ENCODE measurements at regions not wholly inside any gene's neighbourhood (a gene's known extent, or its start where the extent isn't known, plus 50 kb on each side); places are given as distances from the start of the nearest gene placed in this dataset.
"Not testable (repeated sequence)": the region's sequence is repeated elsewhere in the genome, so short reads cannot be mapped to it uniquely, and the experiment has no call there.

DNA sequence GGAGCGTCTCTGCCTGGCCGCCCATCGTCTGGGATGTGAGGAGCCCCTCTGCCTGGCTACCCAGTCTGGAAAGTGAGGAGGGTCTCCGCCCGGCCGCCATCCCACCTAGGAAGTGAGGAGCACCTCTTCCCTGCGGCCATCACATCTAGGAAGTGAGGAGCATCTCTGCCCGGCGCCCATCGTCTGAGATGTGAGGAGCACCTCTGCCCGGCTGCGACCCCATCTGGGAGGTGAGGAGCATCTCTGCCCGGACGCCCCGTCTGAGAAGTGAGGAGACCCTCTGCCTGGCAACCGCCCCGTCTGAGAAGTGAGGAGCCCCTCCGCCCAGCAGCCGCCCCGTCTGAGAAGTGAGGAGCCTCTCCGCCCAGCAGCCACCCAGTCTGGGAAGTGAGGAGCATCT is 84.5 kb downstream of the IDS start:
- DNase-seq (ENCODE audit: low read depth); H3K4me3 ChIP-seq (ENCODE audit: low read length): not testable (repeated sequence)

DNA sequence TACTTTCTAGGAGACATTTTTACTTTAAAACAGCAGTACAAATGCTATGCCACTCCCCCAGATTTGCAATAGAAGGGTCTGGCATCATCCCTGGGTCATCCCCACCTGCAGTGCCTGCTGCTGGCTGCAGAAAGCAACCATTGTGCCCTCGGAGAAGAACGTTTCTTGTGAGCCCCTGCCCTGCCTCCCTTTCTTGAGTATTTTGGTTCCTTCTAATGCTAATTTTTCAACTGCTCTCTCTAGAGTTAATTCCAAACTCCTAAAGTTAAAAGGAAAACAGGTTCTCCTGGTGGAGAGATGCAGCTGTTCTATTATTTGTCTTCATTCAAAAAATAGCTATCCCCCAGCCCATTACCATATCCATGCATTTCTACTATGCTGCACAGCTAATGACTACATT is 107.1 kb downstream of the IDS start:
- no peak for DNase-seq (ENCODE audit: low read depth)
- H3K4me3 ChIP-seq (ENCODE audit: low read length): no peak overlapping the region
- TF ChIP-seq, protein P1, sequence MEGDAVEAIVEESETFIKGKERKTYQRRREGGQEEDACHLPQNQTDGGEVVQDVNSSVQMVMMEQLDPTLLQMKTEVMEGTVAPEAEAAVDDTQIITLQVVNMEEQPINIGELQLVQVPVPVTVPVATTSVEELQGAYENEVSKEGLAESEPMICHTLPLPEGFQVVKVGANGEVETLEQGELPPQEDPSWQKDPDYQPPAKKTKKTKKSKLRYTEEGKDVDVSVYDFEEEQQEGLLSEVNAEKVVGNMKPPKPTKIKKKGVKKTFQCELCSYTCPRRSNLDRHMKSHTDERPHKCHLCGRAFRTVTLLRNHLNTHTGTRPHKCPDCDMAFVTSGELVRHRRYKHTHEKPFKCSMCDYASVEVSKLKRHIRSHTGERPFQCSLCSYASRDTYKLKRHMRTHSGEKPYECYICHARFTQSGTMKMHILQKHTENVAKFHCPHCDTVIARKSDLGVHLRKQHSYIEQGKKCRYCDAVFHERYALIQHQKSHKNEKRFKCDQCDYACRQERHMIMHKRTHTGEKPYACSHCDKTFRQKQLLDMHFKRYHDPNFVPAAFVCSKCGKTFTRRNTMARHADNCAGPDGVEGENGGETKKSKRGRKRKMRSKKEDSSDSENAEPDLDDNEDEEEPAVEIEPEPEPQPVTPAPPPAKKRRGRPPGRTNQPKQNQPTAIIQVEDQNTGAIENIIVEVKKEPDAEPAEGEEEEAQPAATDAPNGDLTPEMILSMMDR (conservative IDR thresholded peaks at IDR 0.05; ENCODE audit: low read depth, low read length): no peak

DNA sequence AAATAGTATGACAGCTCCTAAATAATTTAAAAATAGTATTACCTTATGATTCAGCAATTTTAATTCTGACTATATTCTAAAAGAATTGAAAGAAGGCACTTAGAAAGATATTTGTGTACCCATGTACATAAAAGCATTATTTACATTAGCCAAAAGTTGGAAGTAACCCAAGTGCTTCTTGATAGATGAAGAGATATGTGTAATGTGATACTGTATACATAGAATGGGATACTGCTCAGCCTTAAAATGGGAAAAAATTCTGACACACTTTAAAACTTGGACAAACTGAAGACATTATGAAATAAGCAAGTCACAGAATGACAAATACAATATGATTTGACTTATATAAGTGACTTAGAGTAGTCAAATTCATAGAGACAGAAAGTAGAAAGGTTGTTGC is 112.2 kb downstream of the IDS start:
- TF ChIP-seq, protein P1 (conservative IDR thresholded peaks at IDR 0.05; ENCODE audit: low read depth, low read length): no peak
- no peak overlapping the region for H3K4me3 ChIP-seq (ENCODE audit: low read length)
- no peak for DNase-seq (ENCODE audit: low read depth)

DNA sequence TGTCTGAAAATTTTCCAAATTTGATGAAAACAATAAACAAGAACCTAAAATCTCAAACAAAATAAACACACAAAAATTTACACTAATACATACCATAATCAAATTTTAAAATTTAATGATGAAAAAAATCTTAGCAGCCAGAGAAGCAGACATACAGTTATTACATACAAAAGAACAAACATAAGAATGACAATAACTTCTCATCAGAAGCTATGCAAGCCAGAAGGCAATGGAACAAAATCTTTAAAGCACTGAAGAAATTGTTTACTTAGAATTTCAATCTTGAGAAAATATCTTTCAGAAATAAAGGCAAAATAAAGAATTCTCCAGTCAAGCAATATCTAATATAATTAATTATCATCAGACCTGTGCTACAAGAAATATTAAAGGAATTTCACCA is 121.3 kb downstream of the IDS start:
- TF ChIP-seq, protein P1 (conservative IDR thresholded peaks at IDR 0.05; ENCODE audit: low read depth, low read length): no peak
- DNase-seq (ENCODE audit: low read depth): no peak
- H3K4me3 ChIP-seq (ENCODE audit: low read length): no peak overlapping the region

DNA sequence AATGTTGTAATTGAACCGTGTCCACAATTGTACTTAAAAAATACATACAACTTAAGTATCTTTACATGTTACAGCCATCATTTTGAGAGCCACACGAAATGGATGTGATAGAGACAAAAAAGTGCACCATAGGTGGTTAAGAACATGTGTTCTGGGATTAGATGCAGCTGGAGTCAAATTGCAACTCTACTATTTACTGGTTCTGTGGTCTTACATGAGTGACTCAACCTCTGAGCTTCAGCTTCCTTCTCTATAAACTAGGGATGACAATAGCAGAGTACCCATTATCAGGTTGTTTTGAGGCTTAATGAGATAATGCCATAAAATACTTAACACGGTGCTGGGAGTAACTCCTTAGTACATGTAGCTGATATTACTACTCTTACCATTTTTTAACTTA is 130.4 kb downstream of the IDS start:
- no peak for DNase-seq (ENCODE audit: low read depth)
- no peak overlapping the region for H3K4me3 ChIP-seq (ENCODE audit: low read length)
- TF ChIP-seq, protein P1 (conservative IDR thresholded peaks at IDR 0.05; ENCODE audit: low read depth, low read length): no peak

DNA sequence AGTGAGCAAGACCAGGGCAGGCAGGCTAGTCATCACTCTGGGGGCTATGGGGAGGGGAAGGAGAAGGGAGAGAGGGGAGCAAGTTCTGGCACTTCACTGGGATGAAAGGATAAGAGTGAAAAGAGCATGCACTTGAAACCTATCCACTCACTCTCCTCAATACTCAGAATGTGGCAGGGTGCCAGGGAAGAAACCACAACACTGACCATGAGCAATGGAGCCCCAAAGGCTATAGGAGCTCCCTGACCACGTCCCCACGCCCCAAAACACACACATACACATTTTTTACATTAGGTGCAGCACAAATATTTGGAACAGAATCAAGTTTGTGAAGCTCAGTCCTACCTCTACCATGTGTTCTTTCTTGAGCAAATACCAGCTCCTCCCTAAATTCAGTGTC is 132.2 kb downstream of the IDS start:
- H3K4me3 ChIP-seq (ENCODE audit: low read length): no peak overlapping the region
- no peak for DNase-seq (ENCODE audit: low read depth)
- TF ChIP-seq, protein P1 (conservative IDR thresholded peaks at IDR 0.05; ENCODE audit: low read depth, low read length): no peak

DNA sequence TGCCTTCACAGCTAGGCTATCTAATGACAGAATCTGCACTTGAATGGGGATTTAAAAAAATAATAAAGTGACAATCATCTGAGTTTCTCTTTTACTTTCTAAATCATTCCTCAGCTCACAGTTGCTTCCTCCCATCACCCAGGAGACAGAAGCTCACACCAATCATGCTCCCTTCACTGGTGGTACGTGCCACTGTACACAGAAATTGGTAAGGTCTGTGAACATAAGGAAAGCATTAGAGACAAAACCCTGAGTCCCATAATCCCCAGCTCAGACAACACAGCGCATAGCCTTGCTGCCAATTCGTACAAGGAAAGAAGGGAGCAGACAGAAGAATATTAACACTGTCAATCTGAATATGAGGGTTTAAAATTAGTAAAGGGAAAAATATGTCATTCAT is 133.1 kb downstream of the IDS start:
- H3K4me3 ChIP-seq (ENCODE audit: low read length): no peak overlapping the region
- TF ChIP-seq, protein P1 (conservative IDR thresholded peaks at IDR 0.05; ENCODE audit: low read depth, low read length): no peak
- peak; percentile 23 for DNase-seq (ENCODE audit: low read depth)

DNA sequence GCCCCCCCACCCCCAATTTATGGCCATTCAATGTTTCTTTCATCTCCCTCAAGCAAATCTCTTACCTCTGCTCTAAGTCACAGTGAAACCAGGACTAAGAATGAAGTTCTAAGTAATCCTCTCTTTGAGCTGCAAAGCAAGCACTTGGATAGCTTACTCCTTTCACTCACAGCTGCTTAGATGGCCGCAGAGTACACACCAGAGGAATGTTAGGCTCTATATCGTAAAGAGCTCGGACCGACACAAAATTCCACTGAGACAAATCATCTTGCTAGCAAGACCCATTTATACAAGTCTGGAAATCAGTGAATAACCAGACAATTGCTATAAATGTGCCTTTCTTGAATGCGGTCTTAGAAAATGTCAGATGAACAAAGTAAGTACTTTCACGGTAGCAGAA is 135.0 kb downstream of the IDS start:
- H3K4me3 ChIP-seq (ENCODE audit: low read length): no peak overlapping the region
- DNase-seq (ENCODE audit: low read depth): peak; percentile 22
- TF ChIP-seq, protein P1 (conservative IDR thresholded peaks at IDR 0.05; ENCODE audit: low read depth, low read length): no peak
